MM.1S (cell line): ENCODE measurements at regions not wholly inside any gene's neighbourhood (a gene's known extent, or its start where the extent isn't known, plus 50 kb on each side); places are given as distances from the start of the nearest gene placed in this dataset.

ENCODE experiments used
- DNase-seq: peaks from one replicate; pipeline ENCODE4 v3.0.0-alpha.2; 2015
- H2AFZ ChIP-seq: fragments of 300-600 bp; sonication (generic); 2 replicates; pipeline ENCODE4 v1.6.0; 2016; ENCODE audit warnings: antibody characterized with exemption, low read length
- H3F3A ChIP-seq: fragments of 300-600 bp; sonication (generic); 2 replicates; pipeline ENCODE4 v1.6.1; 2016; ENCODE audit warnings: mild to moderate bottlenecking, antibody characterized with exemption, low read length, moderate library complexity, mixed read lengths; ENCODE audit not compliant: insufficient read depth
- H3K27ac ChIP-seq: fragments of 300-600 bp; sonication (generic); 2 replicates; pipeline ENCODE4 v1.5.1; 2016; ENCODE audit warnings: mild to moderate bottlenecking, low read length
- H3K27me3 ChIP-seq: fragments of 300-600 bp; sonication (generic); replicated peaks from 2 replicates; pipeline ENCODE4 v1.6.0; 2016; ENCODE audit warnings: low read length; ENCODE audit not compliant: insufficient read depth
- H3K36me3 ChIP-seq: fragments of 300-600 bp; sonication (generic); replicated peaks from 2 replicates; pipeline ENCODE4 v1.6.1; 2016; ENCODE audit warnings: mild to moderate bottlenecking, low read length, mixed read lengths; ENCODE audit not compliant: insufficient read depth
- H3K4me1 ChIP-seq: fragments of 300-600 bp; sonication (generic); 2 replicates; pipeline ENCODE4 v1.6.1; 2016; ENCODE audit warnings: low read length, mixed read lengths
- H3K4me2 ChIP-seq: fragments of 300-600 bp; sonication (generic); 2 replicates; pipeline ENCODE4 v1.6.0; 2016; ENCODE audit warnings: low read depth, low read length
- H3K4me3 ChIP-seq: fragments of 300-600 bp; sonication (generic); 2 replicates; pipeline ENCODE4 v1.5.1; 2016; ENCODE audit warnings: low read length, mixed read lengths
- H3K79me2 ChIP-seq: fragments of 300-600 bp; sonication (generic); 2 replicates; pipeline ENCODE4 v1.6.1; 2016; ENCODE audit warnings: mixed run types, low read length, mixed read lengths
- H3K9ac ChIP-seq: fragments of 300-600 bp; sonication (generic); 2 replicates; pipeline ENCODE4 v1.6.1; 2016; ENCODE audit warnings: low read length, mixed read lengths
- H3K9me2 ChIP-seq: fragments of 300-600 bp; sonication (generic); replicated peaks from 2 replicates; pipeline ENCODE4 v1.6.1; 2016; ENCODE audit warnings: mild to moderate bottlenecking, low read length, mixed read lengths; ENCODE audit not compliant: insufficient read depth
- H3K9me3 ChIP-seq: fragments of 300-600 bp; sonication (generic); replicated peaks from 2 replicates; pipeline ENCODE4 v1.6.1; 2016; ENCODE audit warnings: mild to moderate bottlenecking, low read length, mixed read lengths; ENCODE audit not compliant: insufficient read depth
- H4K20me1 ChIP-seq: fragments of 300-600 bp; sonication (generic); 2 replicates; pipeline ENCODE4 v1.6.1; 2016; ENCODE audit warnings: mild to moderate bottlenecking, low read length, moderate library complexity, mixed read lengths; ENCODE audit not compliant: insufficient read depth
- EZH2 ChIP-seq: fragments of 300-600 bp; sonication (generic); optimal IDR thresholded peaks from 2 replicates; pipeline ENCODE3; 2017; ENCODE audit warnings: low read depth, mild to moderate bottlenecking, antibody characterized with exemption, low read length, mixed read lengths
- EZH2phosphoT487 ChIP-seq: fragments of 300-600 bp; sonication (generic); IDR thresholded peaks from 2 replicates; pipeline ENCODE4 v1.6.1; 2018; ENCODE audit warnings: antibody characterized with exemption, low read length
- TF ChIP-seq, protein P1 (sequence below): fragments of 300-600 bp; sonication (generic); IDR thresholded peaks from 2 replicates; pipeline ENCODE4 v1.5.1; 2016; ENCODE audit warnings: antibody characterized with exemption, low read length, mixed read lengths

DNA sequence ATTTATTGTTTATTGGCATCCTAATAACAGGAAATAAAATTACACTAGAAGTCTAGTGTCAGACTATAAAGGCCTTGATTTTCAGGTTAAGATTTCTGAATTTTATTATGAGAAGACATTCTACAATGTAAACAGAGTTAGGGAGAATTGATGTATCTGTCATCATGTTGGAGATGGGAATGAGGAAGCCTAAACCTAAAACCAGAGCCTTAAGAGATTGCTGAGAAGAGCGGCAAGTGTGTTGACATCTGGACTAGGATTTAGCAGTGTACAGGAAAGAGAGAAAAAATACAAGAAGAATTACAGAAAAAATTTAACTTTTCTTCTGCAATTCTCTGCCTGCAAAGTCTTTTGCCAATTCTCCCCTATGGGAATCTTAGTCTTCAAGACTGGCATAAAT, 525.5 kb downstream of the NR2F1-AS1 start:
- Histone ChIP-seq H3K4me3 (no peak overlapping the region), H2AFZ (no peak overlapping the region), H3F3A (no peaks in the 10 kb centered on the region), H3K79me2 (no peaks in the 10 kb centered on the region), H3K9ac (no peak overlapping the region), H3K27ac (no peak overlapping the region), H3K36me3 (no peaks in the 10 kb centered on the region), H3K4me2 (no peak overlapping the region), H3K9me2 (no peaks in the 10 kb centered on the region), H3K4me1 (no peaks in the 10 kb centered on the region), H3K9me3 (no peaks in the 10 kb centered on the region), H4K20me1 (no peaks in the 10 kb centered on the region), H3K27me3 (no peaks in the 10 kb centered on the region)
- TF ChIP-seq EZH2: no peak
- TF ChIP-seq EZH2phosphoT487: no peak
- TF ChIP-seq, protein P1, sequence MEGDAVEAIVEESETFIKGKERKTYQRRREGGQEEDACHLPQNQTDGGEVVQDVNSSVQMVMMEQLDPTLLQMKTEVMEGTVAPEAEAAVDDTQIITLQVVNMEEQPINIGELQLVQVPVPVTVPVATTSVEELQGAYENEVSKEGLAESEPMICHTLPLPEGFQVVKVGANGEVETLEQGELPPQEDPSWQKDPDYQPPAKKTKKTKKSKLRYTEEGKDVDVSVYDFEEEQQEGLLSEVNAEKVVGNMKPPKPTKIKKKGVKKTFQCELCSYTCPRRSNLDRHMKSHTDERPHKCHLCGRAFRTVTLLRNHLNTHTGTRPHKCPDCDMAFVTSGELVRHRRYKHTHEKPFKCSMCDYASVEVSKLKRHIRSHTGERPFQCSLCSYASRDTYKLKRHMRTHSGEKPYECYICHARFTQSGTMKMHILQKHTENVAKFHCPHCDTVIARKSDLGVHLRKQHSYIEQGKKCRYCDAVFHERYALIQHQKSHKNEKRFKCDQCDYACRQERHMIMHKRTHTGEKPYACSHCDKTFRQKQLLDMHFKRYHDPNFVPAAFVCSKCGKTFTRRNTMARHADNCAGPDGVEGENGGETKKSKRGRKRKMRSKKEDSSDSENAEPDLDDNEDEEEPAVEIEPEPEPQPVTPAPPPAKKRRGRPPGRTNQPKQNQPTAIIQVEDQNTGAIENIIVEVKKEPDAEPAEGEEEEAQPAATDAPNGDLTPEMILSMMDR: no peak
- no peak for DNase-seq

GRCh38 chr5:93054424-93055163, 526.4 kb downstream of the NR2F1-AS1 start:
- Histone ChIP-seq H3K9ac (no peak overlapping the region), H3K4me2 (no peak overlapping the region), H3K4me3 (no peak overlapping the region), H2AFZ (no peak overlapping the region), H3K79me2 (no peaks in the 10 kb centered on the region), H3K36me3 (no peaks in the 10 kb centered on the region), H3F3A (no peaks in the 10 kb centered on the region), H3K9me2 (no peaks in the 10 kb centered on the region), H3K27me3 (no peaks in the 10 kb centered on the region), H4K20me1 (no peaks in the 10 kb centered on the region), H3K27ac (no peak overlapping the region), H3K4me1 (no peaks in the 10 kb centered on the region), H3K9me3 (no peaks in the 10 kb centered on the region)
- TF ChIP-seq, protein P1: no peak
- TF ChIP-seq EZH2phosphoT487: no peak
- no peak for TF ChIP-seq EZH2
- DNase-seq: no peak

DNA sequence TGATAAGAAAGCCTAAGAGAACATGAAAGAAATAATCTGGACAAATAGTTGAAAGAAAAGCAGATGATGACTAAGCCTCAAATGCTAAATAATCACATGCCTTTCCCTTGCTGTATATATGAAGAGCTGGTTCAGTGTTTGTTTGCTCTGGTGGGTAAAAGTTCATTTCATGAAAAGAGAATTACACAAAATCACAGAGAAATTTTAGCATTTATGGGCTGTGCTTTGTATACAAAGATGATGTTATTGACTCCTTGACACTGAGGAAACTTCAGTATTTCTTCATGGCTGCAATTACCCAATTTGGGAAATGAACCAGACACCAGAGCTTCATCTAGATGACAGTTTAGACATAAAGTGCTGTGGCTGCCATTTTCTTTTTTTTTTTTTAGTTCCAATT, 527.2 kb downstream of the NR2F1-AS1 start:
- Histone ChIP-seq H3K4me2 (no peak overlapping the region), H3K9ac (no peak overlapping the region), H4K20me1 (no peaks in the 10 kb centered on the region), H3K27me3 (no peaks in the 10 kb centered on the region), H3K79me2 (no peaks in the 10 kb centered on the region), H3K9me3 (no peaks in the 10 kb centered on the region), H3K36me3 (no peaks in the 10 kb centered on the region), H3F3A (no peaks in the 10 kb centered on the region), H3K27ac (no peak overlapping the region), H2AFZ (no peak overlapping the region), H3K4me3 (no peak overlapping the region), H3K4me1 (no peaks in the 10 kb centered on the region), H3K9me2 (no peaks in the 10 kb centered on the region)
- DNase-seq: no peak
- TF ChIP-seq, protein P1: no peak
- no peak for TF ChIP-seq EZH2phosphoT487
- no peak for TF ChIP-seq EZH2
